ENCODE measurements at regions not wholly inside any gene's neighbourhood (a gene's known extent, or its start where the extent isn't known, plus 50 kb on each side); places are given as distances from the start of the nearest gene placed in this dataset.

DNA sequence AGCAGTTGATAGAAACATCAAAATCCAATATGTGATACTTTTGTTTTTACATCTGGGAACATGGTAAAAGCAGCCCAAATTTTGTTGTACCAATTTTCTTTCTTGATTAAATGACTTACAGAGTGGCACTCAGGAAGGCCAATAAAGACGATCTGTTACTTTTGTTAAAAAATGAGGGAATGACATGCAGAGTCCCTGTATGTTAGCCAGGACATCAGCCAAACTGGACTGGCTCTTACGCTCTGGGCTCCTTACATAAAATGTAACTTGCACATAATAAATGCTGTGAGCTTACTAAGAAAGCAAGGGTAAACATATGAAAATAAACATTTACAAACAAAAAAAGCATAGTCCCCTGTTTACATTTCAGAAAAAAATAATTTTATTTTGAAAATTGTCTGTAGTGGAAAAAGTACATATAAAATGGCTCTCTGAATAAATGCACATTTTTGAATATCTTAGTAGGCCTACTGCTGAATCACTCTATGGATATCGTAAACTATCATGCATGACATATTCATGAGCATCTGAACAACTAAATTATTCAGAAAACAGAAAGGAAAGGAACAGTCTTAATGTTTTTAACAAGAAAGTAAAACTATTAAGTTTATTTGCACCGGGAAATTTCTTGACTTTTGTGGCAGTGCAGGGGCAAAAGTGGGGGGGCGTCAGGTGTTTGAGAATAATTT, 534.5 kb downstream of the KCTD12 start:
- Histone ChIP-seq H4K8ac (ENCODE audit: extremely low read depth, insufficient read depth, low read length) (no peak overlapping the region), H3K4ac (replicated peaks; ENCODE audit: insufficient read length, low read depth, low read length) (no peak overlapping the region), H3K23ac (ENCODE audit: insufficient read length) (no peak overlapping the region), H3K79me2 (ENCODE audit: control insufficient read depth in 1 of 2, insufficient read depth in 2 of 2, low read length in 2 of 2) (no peaks in the 10 kb centered on the region), H2BK120ac (replicated peaks; ENCODE audit: low read depth, low read length) (no peak overlapping the region), H3K18ac (ENCODE audit: extremely low read depth, low read length) (no peak overlapping the region), H3K27ac (ENCODE audit: low read depth, low read length) (no peak overlapping the region), H4K20me1 (replicated peaks in 1 of 2; ENCODE audit: control insufficient read depth in 1 of 2, insufficient read depth in 2 of 2, low read length in 2 of 2) (no peaks in the 10 kb centered on the region), H3K27me3 (replicated peaks in 1 of 4; ENCODE audit: control insufficient read depth in 3 of 4, extremely low read depth in 1 of 4, insufficient read depth in 3 of 4, low read length in 3 of 4) (no peaks in the 10 kb centered on the region), H3K36me3 (ENCODE audit: control insufficient read depth in 2 of 4, insufficient read depth in 4 of 4, low read length in 3 of 4) (no peaks in the 10 kb centered on the region), H2BK15ac (ENCODE audit: low read length) (no peak overlapping the region), H3K79me1 (ENCODE audit: low read depth, low read length) (no peaks in the 10 kb centered on the region), H3K9me3 (ENCODE audit: insufficient read depth in 2 of 2, low read depth in 1 of 2, low read length in 1 of 2) (no peaks in the 10 kb centered on the region), H3K4me2 (ENCODE audit: insufficient read depth in 1 of 2, low read depth in 2 of 2, low read length in 2 of 2) (no peak overlapping the region), H3K4me3 (ENCODE audit: extremely low read depth in 1 of 4, insufficient read depth in 2 of 4, low read depth in 3 of 4, low read length in 4 of 4) (no peak overlapping the region), H3K14ac (ENCODE audit: insufficient read length) (no peak overlapping the region), H3K4me1 (replicated peaks in 1 of 4; ENCODE audit: control insufficient read depth in 3 of 4, insufficient read depth in 4 of 4, low read length in 3 of 4) (no peaks in the 10 kb centered on the region), H2AK5ac (ENCODE audit: low read depth, low read length) (no peak overlapping the region), H4K91ac (replicated peaks; ENCODE audit: insufficient read length, low read length) (no peak overlapping the region), H2AFZ (ENCODE audit: low read length) (no peak overlapping the region), H2BK20ac (ENCODE audit: low read length) (no peak overlapping the region), H3K56ac (replicated peaks; ENCODE audit: insufficient read length, low read depth, low read length) (no peak overlapping the region), H2BK12ac (ENCODE audit: low read depth, low read length) (no peak overlapping the region), H4K5ac (ENCODE audit: insufficient read length, low read depth, low read length) (no peak overlapping the region), H3K23me2 (ENCODE audit: low read depth, low read length) (no peaks in the 10 kb centered on the region), H2BK5ac (ENCODE audit: low read depth, low read length) (no peak overlapping the region), H3K9ac (replicated peaks in 1 of 4; ENCODE audit: extremely low read depth in 1 of 4, low read depth in 3 of 4, low read length in 3 of 4) (no peak overlapping the region)
- WGBS, 2 experiments (ENCODE audit: extremely low coverage in 1 of 2, insufficient coverage in 1 of 2, insufficient read length in 1 of 2, insufficient replicate concordance in 2 of 2, low coverage in 1 of 2, low lambda C conversion rate in 2 of 2, missing lambda C conversion rate in 1 of 2): 68% methylated on average over 5 of the region's 5 CpGs; no CpG with 5 or more reads in 1 of the 2 experiments
- TF ChIP-seq SIRT6 (IDR thresholded peaks at IDR 0.05; ENCODE audit: low read length) (no peak), SP1 (IDR thresholded peaks at IDR 0.05; ENCODE audit: low read depth, low read length) (no peak), SIX5 (IDR thresholded peaks at IDR 0.05; ENCODE audit: low read depth, low read length) (no peak), SP2 (IDR thresholded peaks at IDR 0.05; ENCODE audit: low read length) (no peak), RBBP5 (IDR thresholded peaks at IDR 0.05; ENCODE audit: borderline replicate concordance, low read depth, low read length) (no peak), SUZ12 (IDR thresholded peaks at IDR 0.05; ENCODE audit: low read length) (no peak), CHD1 (IDR thresholded peaks at IDR 0.05; ENCODE audit: low read depth, low read length) (no peak), RXRA (IDR thresholded peaks at IDR 0.05; ENCODE audit: insufficient read depth, low read depth, low read length) (no peak), POLR2A (IDR thresholded peaks at IDR 0.05; ENCODE audit: control extremely low read depth in 1 of 2, low read depth in 2 of 2, low read length in 2 of 2) (no peak), NANOG (IDR thresholded peaks at IDR 0.05; ENCODE audit: insufficient read depth, low read depth, low read length, poor library complexity, severe bottlenecking) (no peak), TAF7 (optimal IDR thresholded peaks at IDR 0.05; ENCODE audit: borderline replicate concordance, low read depth, low read length) (no peak)
- CTCF ChIA-PET (ENCODE audit: partially characterized antibody): interaction anchor here (0.5 to 1.0 kb wide), 2 partner anchors 475 to 1620 kb away, joined by 3 read pairs; no protein-coding TSS in a partner anchor
- DNase-seq (ENCODE audit: low read depth in 1 of 2, low spot score in 2 of 2): no peak
- POLR2A ChIA-PET (ENCODE audit: partially characterized antibody): no interaction called here
- FAIRE-seq: no peak

All from H1 (cell line).